ENCODE measurements at regions not wholly inside any gene's neighbourhood (a gene's known extent, or its start where the extent isn't known, plus 50 kb on each side); places are given as distances from the start of the nearest gene placed in this dataset.

GRCh38 chr10:123294886-123295285, 140.7 kb downstream of the BUB3 start:
- TF ChIP-seq, protein P1, sequence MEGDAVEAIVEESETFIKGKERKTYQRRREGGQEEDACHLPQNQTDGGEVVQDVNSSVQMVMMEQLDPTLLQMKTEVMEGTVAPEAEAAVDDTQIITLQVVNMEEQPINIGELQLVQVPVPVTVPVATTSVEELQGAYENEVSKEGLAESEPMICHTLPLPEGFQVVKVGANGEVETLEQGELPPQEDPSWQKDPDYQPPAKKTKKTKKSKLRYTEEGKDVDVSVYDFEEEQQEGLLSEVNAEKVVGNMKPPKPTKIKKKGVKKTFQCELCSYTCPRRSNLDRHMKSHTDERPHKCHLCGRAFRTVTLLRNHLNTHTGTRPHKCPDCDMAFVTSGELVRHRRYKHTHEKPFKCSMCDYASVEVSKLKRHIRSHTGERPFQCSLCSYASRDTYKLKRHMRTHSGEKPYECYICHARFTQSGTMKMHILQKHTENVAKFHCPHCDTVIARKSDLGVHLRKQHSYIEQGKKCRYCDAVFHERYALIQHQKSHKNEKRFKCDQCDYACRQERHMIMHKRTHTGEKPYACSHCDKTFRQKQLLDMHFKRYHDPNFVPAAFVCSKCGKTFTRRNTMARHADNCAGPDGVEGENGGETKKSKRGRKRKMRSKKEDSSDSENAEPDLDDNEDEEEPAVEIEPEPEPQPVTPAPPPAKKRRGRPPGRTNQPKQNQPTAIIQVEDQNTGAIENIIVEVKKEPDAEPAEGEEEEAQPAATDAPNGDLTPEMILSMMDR (IDR thresholded peaks at IDR 0.05; ENCODE audit: borderline replicate concordance, extremely low read depth, low read length, poor library complexity, severe bottlenecking), result no peak
- TF ChIP-seq EZH2 (IDR thresholded peaks at IDR 0.05; ENCODE audit: borderline replicate concordance, low read depth, low read length, severe bottlenecking), result no peak

All from DND-41 (cell line).